Neuronal stem cell (in vitro differentiated cells): ENCODE measurements at regions not wholly inside any gene's neighbourhood (a gene's known extent, or its start where the extent isn't known, plus 50 kb on each side); places are given as distances from the start of the nearest gene placed in this dataset.

Source experiments
- DNase-seq: peaks from one replicate; pipeline ENCODE4 v3.0.0-alpha.2; 2013; ENCODE audit warnings: low spot score
- H2AFZ ChIP-seq: one replicate; pipeline ENCODE4 v1.6.1; 2013; ENCODE audit warnings: mild to moderate bottlenecking, low read length, inconsistent platforms
- H2AK5ac ChIP-seq: 2 replicates; pipeline ENCODE4 v1.6.1; 2013; ENCODE audit warnings: low read depth, mild to moderate bottlenecking, inconsistent platforms, low read length, moderate library complexity, mixed read lengths
- H2BK120ac ChIP-seq: 2 replicates; pipeline ENCODE4 v1.6.1; 2013; ENCODE audit warnings: low read depth, mild to moderate bottlenecking, inconsistent platforms, low read length, moderate library complexity, mixed read lengths
- H2BK12ac ChIP-seq: one replicate; pipeline ENCODE4 v1.6.1; 2013; ENCODE audit warnings: low read length, inconsistent platforms
- H2BK15ac ChIP-seq: 2 replicates; pipeline ENCODE4 v1.6.1; 2013; ENCODE audit warnings: mild to moderate bottlenecking, low read length, inconsistent platforms, mixed read lengths
- H2BK5ac ChIP-seq: one replicate; pipeline ENCODE4 v1.6.1; 2013; ENCODE audit warnings: inconsistent platforms, mild to moderate bottlenecking, low read length, moderate library complexity
- H3K14ac ChIP-seq: one replicate; pipeline ENCODE4 v1.6.1; 2013; ENCODE audit warnings: low read length, inconsistent platforms
- H3K18ac ChIP-seq: 2 replicates; pipeline ENCODE4 v1.6.1; 2013; ENCODE audit warnings: low read length, inconsistent platforms
- H3K23ac ChIP-seq: 2 replicates; pipeline ENCODE4 v1.6.1; 2013; ENCODE audit warnings: low read depth, mild to moderate bottlenecking, mixed read lengths, low read length, inconsistent platforms; ENCODE audit not compliant: poor library complexity
- H3K27ac ChIP-seq: replicated peaks from 3 replicates; pipeline ENCODE4 v1.5.1; 2013; ENCODE audit warnings: low read length, inconsistent platforms
- H3K27me3 ChIP-seq, 3 experiments: 2 replicates each; pipeline ENCODE4 v1.6.1; 2013; ENCODE audit warnings: low read length in 3 of 3, mild to moderate bottlenecking in 2 of 3, inconsistent platforms in 1 of 3, low read depth in 1 of 3, mixed read lengths in 1 of 3, moderate library complexity in 1 of 3; ENCODE audit not compliant: control insufficient read depth in 3 of 3, insufficient read depth in 3 of 3
- H3K36me3 ChIP-seq, 2 donors: replicated peaks in 1 of 2; 2 replicates each; pipeline ENCODE4 v1.6.1; 2013; ENCODE audit warnings: low read length in 2 of 2; ENCODE audit not compliant: control insufficient read depth in 2 of 2, insufficient read depth in 2 of 2
- H3K4ac ChIP-seq: 2 replicates; pipeline ENCODE4 v1.6.1; 2013; ENCODE audit warnings: inconsistent platforms, mild to moderate bottlenecking, low read length, moderate library complexity
- H3K4me1 ChIP-seq, 2 donors: 1 replicate in 1 of 2; 2 replicates in 1 of 2; pipeline ENCODE4 v1.6.1; 2013; ENCODE audit warnings: low read length in 2 of 2, low read depth in 1 of 2; ENCODE audit not compliant: control insufficient read depth in 2 of 2, insufficient read depth in 1 of 2
- H3K4me2 ChIP-seq: one replicate; pipeline ENCODE4 v1.6.1; 2013; ENCODE audit warnings: mild to moderate bottlenecking, low read length, inconsistent platforms; ENCODE audit not compliant: insufficient read depth, poor library complexity, severe bottlenecking
- H3K4me3 ChIP-seq, 2 donors: 2 replicates each; pipeline ENCODE4 v1.5.1; 2013; ENCODE audit warnings: low read length in 2 of 2, mild to moderate bottlenecking in 2 of 2, inconsistent platforms in 1 of 2, moderate library complexity in 1 of 2
- H3K79me1 ChIP-seq: one replicate; pipeline ENCODE4 v1.6.1; 2013; ENCODE audit warnings: low read depth, mild to moderate bottlenecking, inconsistent platforms, low read length, moderate library complexity
- H3K9ac ChIP-seq: one replicate; pipeline ENCODE4 v1.6.1; 2013; ENCODE audit warnings: mild to moderate bottlenecking, low read depth, low read length, inconsistent platforms; ENCODE audit not compliant: poor library complexity
- H3K9me3 ChIP-seq, 2 donors: replicated peaks in 1 of 2; 2 replicates each; pipeline versions ENCODE3 to v1.6.1; 2013; ENCODE audit warnings: low read length in 2 of 2, mild to moderate bottlenecking in 2 of 2, inconsistent platforms in 1 of 2, low read depth in 1 of 2, mixed read lengths in 1 of 2, moderate library complexity in 1 of 2; ENCODE audit not compliant: control insufficient read depth in 2 of 2, insufficient read depth in 1 of 2
- H4K8ac ChIP-seq: one replicate; pipeline ENCODE4 v1.6.1; 2013; ENCODE audit warnings: low read depth, mild to moderate bottlenecking, inconsistent platforms, low read length, moderate library complexity
- H4K91ac ChIP-seq: one replicate; pipeline ENCODE4 v1.6.1; 2013; ENCODE audit warnings: low read length, low read depth, mild to moderate bottlenecking, inconsistent platforms; ENCODE audit not compliant: poor library complexity
- WGBS, 2 donors: extraction: QIAGEN DNeasy Blood & Tissue Kit; methylation state at CpG; one replicate each; pipeline ENCODE4 v1.1.7; 2013; ENCODE audit warnings: missing lambda C conversion rate in 2 of 2, mixed read lengths in 1 of 2; ENCODE audit not compliant: insufficient read length in 2 of 2, insufficient replicate concordance in 1 of 2; ENCODE audit errors: extremely low coverage in 2 of 2; 5-methylcytosine and 5-hydroxymethylcytosine counted together

DNA sequence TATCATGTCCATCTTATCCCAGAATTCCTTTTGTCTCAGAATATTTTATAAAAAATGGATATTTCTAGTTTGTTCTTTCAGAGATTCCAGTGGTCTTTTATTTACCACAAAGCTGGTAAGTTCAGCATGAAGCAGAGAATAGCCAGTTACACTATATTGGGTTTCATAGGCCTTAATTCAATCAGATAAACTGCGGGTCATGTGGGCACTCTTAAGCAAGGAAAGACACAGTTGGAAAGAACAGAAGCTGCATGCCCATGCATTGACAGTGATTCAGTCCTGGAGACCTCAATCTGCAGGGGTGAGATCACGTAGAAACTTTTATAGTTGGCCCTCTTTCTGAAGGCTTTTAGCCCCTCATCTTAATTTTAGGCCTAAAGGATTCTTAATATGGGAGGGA is 281.3 kb upstream of the IGFBP3 start:
- H4K8ac ChIP-seq: no peak overlapping the region
- no peak overlapping the region for H3K14ac ChIP-seq
- no peaks in the 10 kb centered on the region for H3K27me3 ChIP-seq
- H2BK12ac ChIP-seq: no peak overlapping the region
- peaks cover 0 to 7% of the 10 kb centered on the region in 2 donors for H3K4me1 ChIP-seq
- no peak overlapping the region for H3K4ac ChIP-seq
- no peak overlapping the region for H2AK5ac ChIP-seq
- H2AFZ ChIP-seq: no peak overlapping the region
- H2BK120ac ChIP-seq: no peak overlapping the region
- no peak overlapping the region for H2BK5ac ChIP-seq
- H3K9me3 ChIP-seq: no peaks in the 10 kb centered on the region
- H3K36me3 ChIP-seq: no peaks in the 10 kb centered on the region
- no peaks in the 10 kb centered on the region for H3K79me1 ChIP-seq
- H3K23ac ChIP-seq: no peak overlapping the region
- no peak for DNase-seq
- H4K91ac ChIP-seq: no peak overlapping the region
- H3K18ac ChIP-seq: no peak overlapping the region
- H3K27ac ChIP-seq: no peak overlapping the region
- no peak overlapping the region for H3K4me2 ChIP-seq
- WGBS, 2 donors: no CpG with 5 or more reads among the region's 2 CpGs
- no peak overlapping the region for H3K9ac ChIP-seq
- H3K4me3 ChIP-seq: no peak overlapping the region
- H2BK15ac ChIP-seq: no peak overlapping the region

DNA sequence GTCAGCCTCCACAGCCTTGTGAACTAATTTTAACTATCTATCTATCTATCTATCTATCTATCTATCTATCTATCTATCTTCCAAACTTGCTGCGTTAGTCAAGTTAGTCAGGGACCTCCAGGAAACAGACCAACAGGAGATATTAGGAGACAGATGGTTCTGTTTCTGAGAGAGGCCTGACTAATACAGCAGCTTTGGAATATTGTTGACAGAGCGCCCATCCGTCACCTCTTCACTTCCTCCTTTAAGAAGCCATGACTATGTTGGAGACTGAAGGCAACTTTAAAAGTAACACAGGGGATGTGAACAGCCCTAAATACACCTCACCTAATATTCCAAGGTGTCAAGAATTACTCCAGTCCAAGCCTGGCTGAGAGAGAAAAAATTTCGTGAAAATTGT is 280.9 kb upstream of the IGFBP3 start:
- H3K4me3 ChIP-seq: no peak overlapping the region
- no peak overlapping the region for H3K27ac ChIP-seq
- no peak overlapping the region for H4K91ac ChIP-seq
- no peak overlapping the region for H2BK120ac ChIP-seq
- no peak overlapping the region for H2AK5ac ChIP-seq
- no peaks in the 10 kb centered on the region for H3K79me1 ChIP-seq
- no peak for DNase-seq
- no peak overlapping the region for H4K8ac ChIP-seq
- H3K18ac ChIP-seq: no peak overlapping the region
- H3K14ac ChIP-seq: no peak overlapping the region
- H3K27me3 ChIP-seq: no peaks in the 10 kb centered on the region
- no peak overlapping the region for H3K23ac ChIP-seq
- no peak overlapping the region for H2BK12ac ChIP-seq
- H2BK5ac ChIP-seq: no peak overlapping the region
- no peaks in the 10 kb centered on the region for H3K36me3 ChIP-seq
- no peaks in the 10 kb centered on the region for H3K9me3 ChIP-seq
- no peak overlapping the region for H3K4ac ChIP-seq
- H3K9ac ChIP-seq: no peak overlapping the region
- WGBS, 2 donors: no CpG with 5 or more reads among the region's 4 CpGs
- H3K4me1 ChIP-seq: peaks cover 0 to 8% of the 10 kb centered on the region in 2 donors
- H3K4me2 ChIP-seq: no peak overlapping the region
- H2BK15ac ChIP-seq: no peak overlapping the region
- H2AFZ ChIP-seq: no peak overlapping the region

DNA sequence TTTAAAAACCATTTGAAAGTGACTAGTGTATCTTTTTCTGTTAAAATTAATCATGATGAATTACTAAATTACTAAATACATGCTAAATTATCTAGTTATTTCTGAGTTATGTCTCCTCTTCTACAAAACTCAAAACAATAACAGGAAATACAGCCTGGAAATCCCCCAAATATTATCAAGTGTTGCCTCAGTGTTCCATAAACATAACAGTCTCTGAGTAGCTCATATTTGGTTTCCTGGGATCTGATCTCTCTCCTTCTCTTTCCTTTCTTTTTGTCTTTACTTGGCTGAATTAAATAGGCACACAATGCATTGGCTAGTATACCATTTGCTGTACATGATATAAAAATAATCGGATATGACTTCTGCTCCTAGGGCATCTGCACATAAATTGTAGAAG is 277.6 kb upstream of the IGFBP3 start:
- H3K4me3 ChIP-seq: no peak overlapping the region
- H3K27ac ChIP-seq: no peak overlapping the region
- no peaks in the 10 kb centered on the region for H3K27me3 ChIP-seq
- no peak overlapping the region for H4K8ac ChIP-seq
- no peak overlapping the region for H3K14ac ChIP-seq
- H3K36me3 ChIP-seq: no peaks in the 10 kb centered on the region
- H4K91ac ChIP-seq: no peak overlapping the region
- no peak overlapping the region for H2AK5ac ChIP-seq
- no CpG with 5 or more reads among the region's 1 CpG for WGBS, 2 donors
- no peak overlapping the region for H3K9ac ChIP-seq
- no peak overlapping the region for H3K23ac ChIP-seq
- H2BK5ac ChIP-seq: no peak overlapping the region
- H3K9me3 ChIP-seq: no peaks in the 10 kb centered on the region
- no peaks in the 10 kb centered on the region for H3K79me1 ChIP-seq
- peaks cover 0 to 8% of the 10 kb centered on the region in 2 donors for H3K4me1 ChIP-seq
- H3K4me2 ChIP-seq: no peak overlapping the region
- H2BK120ac ChIP-seq: no peak overlapping the region
- H2AFZ ChIP-seq: no peak overlapping the region
- no peak for DNase-seq
- H3K4ac ChIP-seq: no peak overlapping the region
- H2BK15ac ChIP-seq: no peak overlapping the region
- no peak overlapping the region for H3K18ac ChIP-seq
- no peak overlapping the region for H2BK12ac ChIP-seq

DNA sequence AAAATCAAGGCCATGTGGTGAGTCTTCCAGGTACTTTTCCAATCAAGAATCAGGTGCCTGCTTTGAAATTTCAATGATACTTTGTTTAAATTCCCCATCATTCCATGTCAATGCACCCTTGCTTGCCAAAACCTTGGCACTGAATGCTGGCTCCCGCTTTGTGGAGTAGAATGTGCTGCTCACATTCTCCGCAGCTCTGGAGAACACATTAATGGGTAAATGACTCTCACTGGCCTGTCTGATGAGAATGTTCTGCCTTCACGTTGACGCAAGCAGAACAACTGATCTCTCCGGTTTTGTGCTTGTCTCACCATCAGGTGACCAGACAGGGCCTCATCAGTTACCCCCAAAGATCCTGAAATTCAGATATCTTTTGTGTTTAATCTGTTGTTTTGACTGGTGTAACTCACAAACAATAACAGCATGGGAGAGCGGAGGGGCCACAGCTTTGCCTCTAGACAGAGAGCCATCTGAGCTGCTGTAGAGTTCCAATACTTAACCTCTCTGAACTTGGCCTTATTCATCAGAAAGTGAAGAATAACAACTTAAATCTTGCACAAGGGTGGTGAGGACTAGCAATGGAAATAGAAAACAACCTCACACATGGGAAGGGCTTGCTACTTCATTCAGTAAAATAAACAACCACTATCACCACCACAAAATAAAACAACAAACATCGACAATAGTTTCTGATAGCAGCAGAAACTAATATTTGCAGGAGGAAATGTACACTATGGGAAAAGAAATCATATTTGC is 276.9 kb upstream of the IGFBP3 start:
- Histone ChIP-seq H2AK5ac (no peak overlapping the region), H3K36me3 (no peaks in the 10 kb centered on the region), H3K79me1 (no peaks in the 10 kb centered on the region), H3K27ac (no peak overlapping the region), H4K91ac (no peak overlapping the region), H3K9ac (no peak overlapping the region), H2BK15ac (no peak overlapping the region), H2AFZ (peak overlapping the region; percentile 77), H3K18ac (no peak overlapping the region), H3K4ac (no peak overlapping the region), H3K14ac (no peak overlapping the region), H3K4me1 (peaks cover 0 to 8% of the 10 kb centered on the region in 2 donors), H3K27me3 (no peaks in the 10 kb centered on the region), H2BK5ac (no peak overlapping the region), H2BK120ac (no peak overlapping the region), H4K8ac (no peak overlapping the region), H3K4me2 (no peak overlapping the region), H3K4me3 (no peak overlapping the region), H3K9me3 (no peaks in the 10 kb centered on the region), H2BK12ac (no peak overlapping the region), H3K23ac (no peak overlapping the region)
- no peak for DNase-seq
- no CpG with 5 or more reads among the region's 7 CpGs for WGBS, 2 donors
